ENCODE measurements at regions not wholly inside any gene's neighbourhood (a gene's known extent, or its start where the extent isn't known, plus 50 kb on each side); places are given as distances from the start of the nearest gene placed in this dataset.

- no peak overlapping the region for H2AFZ ChIP-seq (ENCODE audit: low read depth, low read length)
- no peak overlapping the region for H3K4me3 ChIP-seq (replicated peaks in 1 of 3; ENCODE audit: insufficient read depth in 1 of 3, low read depth in 1 of 3, low read length in 3 of 3)
- intact Hi-C loops (cut with micrococcal nuclease) (no loop called here), dilution Hi-C loops (cut with MboI; ENCODE audit: extremely low pct_ligation_motif_present, low sequenced_read_pairs) (no loop called here)
- H3K27ac ChIP-seq (ENCODE audit: insufficient read depth, low read depth, low read length) = no peak overlapping the region
- H3K36me3 ChIP-seq (ENCODE audit: control insufficient read depth in 2 of 2, extremely low read depth in 1 of 2, insufficient read depth in 2 of 2, low read length in 2 of 2) = no peaks in the 10 kb centered on the region
- ChIA-PET POLR2A (no interaction called here), CTCF (no interaction called here)
- no peak for FAIRE-seq
- H3K4me2 ChIP-seq (ENCODE audit: insufficient read depth, low read length) = no peak overlapping the region
- no peaks in the 10 kb centered on the region for H3K9me1 ChIP-seq (replicated peaks; ENCODE audit: control insufficient read depth, extremely low read depth, insufficient read depth, low read length)
- no TSS peak for BruUV-seq (replicated peaks)
- H3K4me1 ChIP-seq (ENCODE audit: control insufficient read depth, extremely low read depth, insufficient read depth, low read length) = no peaks in the 10 kb centered on the region
- no peaks in the 10 kb centered on the region for H3K79me2 ChIP-seq (ENCODE audit: control insufficient read depth, insufficient read depth, low read length)
- TF ChIP-seq EZH2 (IDR thresholded peaks at IDR 0.05; ENCODE audit: borderline replicate concordance, low read depth, low read length, severe bottlenecking) = no peak
- no peak for TF ChIP-seq CTCF (IDR thresholded peaks at IDR 0.05; ENCODE audit: extremely low read depth in 1 of 2, insufficient read depth in 1 of 2, low read depth in 1 of 2, low read length in 2 of 2)
- no peak for TF ChIP-seq MAX (IDR thresholded peaks at IDR 0.05; ENCODE audit: insufficient read depth, insufficient read length)
- no peak for TF ChIP-seq JUN (IDR thresholded peaks at IDR 0.05; ENCODE audit: borderline replicate concordance, insufficient read depth, insufficient read length, low read depth)
- no peak for TF ChIP-seq MYC (IDR thresholded peaks at IDR 0.05; ENCODE audit: low read depth, low read length)
- TF ChIP-seq FOS (IDR thresholded peaks at IDR 0.05; ENCODE audit: borderline replicate concordance, insufficient read depth, low read length) = no peak
- no peak for TF ChIP-seq GATA2 (IDR thresholded peaks at IDR 0.05; ENCODE audit: insufficient read depth, insufficient read length, low read depth, low read length)
- TF ChIP-seq POLR2A (IDR thresholded peaks at IDR 0.05; ENCODE audit: low read depth, low read length) = no peak
- TF ChIP-seq POLR2AphosphoS5 (IDR thresholded peaks at IDR 0.05; ENCODE audit: insufficient read depth, low read depth, low read length) = no peak
- no peak overlapping the region for H3K9ac ChIP-seq (replicated peaks; ENCODE audit: extremely low read depth, insufficient read depth, low read length)
- no peaks in the 10 kb centered on the region for H4K20me1 ChIP-seq (replicated peaks; ENCODE audit: control insufficient read depth, extremely low read depth, insufficient read depth, low read length)
- H3K27me3 ChIP-seq (ENCODE audit: control insufficient read depth in 2 of 2, insufficient read depth in 2 of 2, low read length in 2 of 2) = no peaks in the 10 kb centered on the region
- no peaks in the 10 kb centered on the region for H3K9me3 ChIP-seq (replicated peaks; ENCODE audit: control insufficient read depth, insufficient read depth, low read length)
- no peak for DNase-seq (ENCODE audit: low read depth, low spot score)
These were observed 105.3 kb downstream of the CPZ start for GRCh38 chr4:8697826-8698225.
